ENCODE measurements at regions not wholly inside any gene's neighbourhood (a gene's known extent, or its start where the extent isn't known, plus 50 kb on each side); places are given as distances from the start of the nearest gene placed in this dataset.

DNA sequence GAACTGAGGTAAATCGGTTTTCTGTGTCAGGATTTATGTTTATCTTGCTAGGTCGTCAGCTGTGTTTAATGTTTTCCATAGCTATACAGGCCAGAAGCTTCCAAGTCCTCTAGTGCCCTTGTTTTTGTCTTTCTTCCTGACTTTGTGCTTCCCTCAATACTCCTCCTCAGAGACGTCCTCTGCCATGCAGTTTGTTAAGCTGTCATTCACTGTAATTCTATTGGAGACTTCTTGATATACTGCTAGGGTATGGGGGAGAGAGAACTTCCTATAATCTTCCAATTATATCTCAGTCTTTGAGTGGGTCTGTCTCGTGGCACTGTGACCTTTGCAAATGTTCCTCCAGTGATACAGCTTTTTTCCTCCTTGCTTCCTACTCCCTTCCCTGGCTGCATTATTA lies 327.3 kb upstream of the ANO5 start:
- no peak for TF ChIP-seq CTCF (IDR thresholded peaks at IDR 0.05; ENCODE audit: low read depth, low read length, missing control alignments)
- DNase-seq (ENCODE audit: low read depth), result no peak
- no peak overlapping the region for H3K4me3 ChIP-seq (ENCODE audit: low read depth, low read length)

DNA sequence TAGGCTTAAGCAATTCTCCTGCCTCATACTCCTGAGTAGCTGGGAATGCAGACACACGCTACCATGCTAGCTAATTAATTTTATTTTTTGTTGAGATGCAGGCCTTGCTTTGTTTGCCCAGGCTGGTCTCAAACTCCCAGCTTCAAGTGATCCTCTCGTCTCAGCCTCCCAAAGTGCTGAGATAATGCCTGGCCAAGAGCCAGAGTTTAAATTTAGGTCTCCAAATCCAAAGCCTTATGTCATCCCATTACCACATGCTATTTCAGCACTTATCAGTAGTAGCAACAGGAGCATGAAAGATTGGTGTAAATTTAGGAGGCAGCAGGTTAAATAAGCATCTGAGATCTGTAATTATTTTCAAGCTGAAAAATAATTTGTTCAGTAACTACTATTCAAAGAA lies 326.1 kb upstream of the ANO5 start:
- no peak for DNase-seq (ENCODE audit: low read depth)

DNA sequence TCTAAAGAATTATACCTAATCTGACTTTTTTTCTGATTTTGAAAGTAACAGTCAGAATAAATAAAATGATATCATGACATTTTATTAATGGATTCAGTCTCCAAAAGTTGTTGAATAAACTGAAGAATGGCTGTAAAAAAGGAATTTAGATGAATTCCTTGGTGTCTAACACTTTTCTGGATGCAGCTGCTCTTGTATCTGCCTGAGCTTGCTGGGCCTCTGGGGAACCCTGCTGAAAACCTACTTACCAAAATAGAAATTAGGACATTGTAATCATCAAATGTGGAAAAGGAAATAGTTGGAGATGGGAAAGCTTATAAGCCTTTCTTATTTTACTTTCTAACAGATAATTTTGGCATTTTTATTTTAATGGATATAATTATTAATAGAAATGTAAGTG lies 315.7 kb upstream of the ANO5 start:
- DNase-seq (ENCODE audit: low read depth), result no peak
- no peak for TF ChIP-seq CTCF (IDR thresholded peaks at IDR 0.05; ENCODE audit: low read depth, low read length, missing control alignments)
- H3K4me3 ChIP-seq (ENCODE audit: low read depth, low read length), result no peak overlapping the region

More for the DNA sequence above, 326.1 kb upstream of the ANO5 start:
- H3K4me3 ChIP-seq (ENCODE audit: low read depth, low read length), result no peak overlapping the region
- TF ChIP-seq CTCF (IDR thresholded peaks at IDR 0.05; ENCODE audit: low read depth, low read length, missing control alignments), result no peak

DNA sequence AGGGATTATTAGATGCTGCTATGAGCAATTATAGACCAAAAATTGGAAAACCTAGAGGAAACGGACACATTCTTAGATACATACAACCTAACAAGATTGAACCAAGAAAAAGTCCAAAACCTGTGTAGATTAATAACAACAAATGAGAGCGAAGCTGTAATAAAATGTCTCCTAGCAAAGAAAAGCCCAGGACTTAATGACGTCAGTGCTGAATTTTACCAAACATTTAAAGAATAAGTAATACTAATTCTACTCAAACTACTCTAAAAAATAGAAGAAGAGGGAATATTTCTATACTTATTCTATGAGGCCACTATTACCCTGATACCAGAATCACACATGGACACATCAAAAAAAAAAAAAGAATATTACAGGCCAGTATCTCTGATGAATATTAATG lies 309.5 kb upstream of the ANO5 start:
- no peak for TF ChIP-seq CTCF (IDR thresholded peaks at IDR 0.05; ENCODE audit: low read depth, low read length, missing control alignments)
- H3K4me3 ChIP-seq (ENCODE audit: low read depth, low read length), result no peak overlapping the region
- DNase-seq (ENCODE audit: low read depth), result no peak

- DNase-seq (ENCODE audit: low read depth), result no peak
- TF ChIP-seq CTCF (IDR thresholded peaks at IDR 0.05; ENCODE audit: low read depth, low read length, missing control alignments), result no peak
- H3K4me3 ChIP-seq (ENCODE audit: low read depth, low read length), result no peak overlapping the region
Observed at GRCh38 chr11:21888814-21889213, 304.1 kb upstream of the ANO5 start.

- H3K4me3 ChIP-seq (ENCODE audit: low read depth, low read length), result no peak overlapping the region
- no peak for DNase-seq (ENCODE audit: low read depth)
- TF ChIP-seq CTCF (IDR thresholded peaks at IDR 0.05; ENCODE audit: low read depth, low read length, missing control alignments), result no peak
Observed at GRCh38 chr11:21892736-21893564, 299.9 kb upstream of the ANO5 start.

GRCh38 chr11:21893565-21893867 lies 299.4 kb upstream of the ANO5 start:
- H3K4me3 ChIP-seq (ENCODE audit: low read depth, low read length), result no peak overlapping the region
- TF ChIP-seq CTCF (IDR thresholded peaks at IDR 0.05; ENCODE audit: low read depth, low read length, missing control alignments), result no peak
- DNase-seq (ENCODE audit: low read depth), result no peak

Data from GM12864 (cell line).